SJCRH30 (cell line): ENCODE measurements at regions not wholly inside any gene's neighbourhood (a gene's known extent, or its start where the extent isn't known, plus 50 kb on each side); places are given as distances from the start of the nearest gene placed in this dataset.
A peak's percentile ranks its signal among the peaks of the same experiment; 100 is the strongest.

ENCODE experiments used
- DNase-seq, 2 experiments: peaks; one replicate each; pipeline ENCODE4 v3.0.0-alpha.2; 2015 to 2020
- H3K27ac ChIP-seq: fragments of 250-450 bp; sonication (Bioruptor Pico); 2 replicates; pipeline ENCODE4 v1.5.1; 2020; ENCODE audit warnings: mild to moderate bottlenecking, moderate library complexity
- H3K27me3 ChIP-seq: fragments of 250-450 bp; sonication (Bioruptor Pico); 2 replicates; pipeline ENCODE4 v1.5.1; 2020; ENCODE audit warnings: mild to moderate bottlenecking, moderate library complexity
- H3K36me3 ChIP-seq: fragments of 250-450 bp; sonication (Bioruptor Pico); 2 replicates; pipeline ENCODE4 v1.5.1; 2020; ENCODE audit warnings: mild to moderate bottlenecking, moderate library complexity
- H3K4me1 ChIP-seq: fragments of 250-450 bp; sonication (Bioruptor Pico); 2 replicates; pipeline ENCODE4 v1.5.1; 2020; ENCODE audit warnings: mild to moderate bottlenecking, moderate library complexity
- H3K4me3 ChIP-seq: fragments of 250-450 bp; sonication (Bioruptor Pico); 2 replicates; pipeline ENCODE4 v1.5.1; 2020; ENCODE audit warnings: mild to moderate bottlenecking, moderate library complexity
- H3K9me3 ChIP-seq: fragments of 250-450 bp; sonication (Bioruptor Pico); replicated peaks from 2 replicates; pipeline ENCODE4 v1.5.1; 2020; ENCODE audit warnings: mild to moderate bottlenecking, moderate library complexity

DNA sequence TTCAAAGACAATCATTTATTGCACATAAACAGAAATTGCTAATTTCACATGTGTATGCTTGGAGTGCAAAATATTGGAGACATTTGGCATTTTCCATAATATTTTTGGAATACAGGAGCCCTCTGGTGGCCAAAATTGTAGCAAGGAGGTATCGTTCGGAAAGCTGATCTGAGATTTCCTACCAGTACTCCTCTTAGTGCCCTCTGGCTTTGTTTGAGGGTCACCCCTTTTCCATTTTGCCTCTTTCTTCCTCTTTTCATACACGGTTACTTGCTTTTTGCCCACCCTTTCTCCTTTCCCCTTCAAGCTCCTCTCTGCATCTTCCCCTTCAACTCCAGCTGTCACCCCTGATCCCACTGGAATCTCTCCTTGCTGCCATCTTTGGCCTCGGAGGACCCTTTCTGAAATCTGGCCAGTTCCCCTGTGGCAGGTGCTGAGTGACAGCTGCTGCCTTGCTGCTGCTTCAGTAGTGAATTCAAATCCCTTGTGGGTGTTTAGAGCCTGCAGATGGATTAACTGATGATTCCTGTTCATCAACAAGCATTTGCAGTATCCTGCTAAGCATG lies 164.6 kb upstream of the PARP11 start:
- H3K27ac ChIP-seq: peak overlapping the region; percentile 58
- peaks cover 82% of the 10 kb centered on the region for H3K4me1 ChIP-seq
- no peak overlapping the region for H3K4me3 ChIP-seq
- H3K9me3 ChIP-seq: no peaks in the 10 kb centered on the region
- H3K36me3 ChIP-seq: no peaks in the 10 kb centered on the region
- DNase-seq: peak; percentile 92 to 95
- no peaks in the 10 kb centered on the region for H3K27me3 ChIP-seq

DNA sequence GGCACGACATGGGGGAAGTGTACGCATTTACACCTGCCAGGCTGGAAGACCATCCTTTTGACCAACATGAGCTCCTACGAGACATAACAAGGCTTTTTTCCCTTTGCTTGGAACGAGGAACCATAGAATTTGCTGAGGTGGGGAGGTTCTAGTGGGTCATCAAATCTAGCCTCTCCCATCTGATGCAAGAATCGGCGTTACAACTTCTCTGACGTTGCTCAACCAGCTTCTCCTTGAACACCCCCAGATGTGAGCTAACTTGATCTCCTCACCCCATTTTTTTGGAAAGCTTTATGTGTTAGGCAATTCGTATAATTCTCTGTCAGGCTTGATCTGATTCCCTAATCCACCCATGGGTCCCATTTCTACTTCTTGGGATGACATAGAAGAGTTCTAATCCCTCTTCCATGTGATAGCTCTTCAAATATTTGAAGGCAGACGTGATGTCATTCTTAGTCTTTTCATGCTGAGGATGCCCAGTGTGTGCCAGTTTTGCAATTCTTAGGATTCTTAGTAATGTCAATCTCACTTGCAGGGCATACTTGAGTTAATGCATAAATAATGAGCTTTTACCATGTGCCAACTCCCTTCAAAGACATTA lies 163.6 kb upstream of the PARP11 start:
- H3K27ac ChIP-seq: no peak overlapping the region
- H3K27me3 ChIP-seq: no peaks in the 10 kb centered on the region
- H3K4me1 ChIP-seq: peaks cover 84% of the 10 kb centered on the region
- no peak for DNase-seq
- no peaks in the 10 kb centered on the region for H3K36me3 ChIP-seq
- H3K9me3 ChIP-seq: no peaks in the 10 kb centered on the region
- H3K4me3 ChIP-seq: no peak overlapping the region

DNA sequence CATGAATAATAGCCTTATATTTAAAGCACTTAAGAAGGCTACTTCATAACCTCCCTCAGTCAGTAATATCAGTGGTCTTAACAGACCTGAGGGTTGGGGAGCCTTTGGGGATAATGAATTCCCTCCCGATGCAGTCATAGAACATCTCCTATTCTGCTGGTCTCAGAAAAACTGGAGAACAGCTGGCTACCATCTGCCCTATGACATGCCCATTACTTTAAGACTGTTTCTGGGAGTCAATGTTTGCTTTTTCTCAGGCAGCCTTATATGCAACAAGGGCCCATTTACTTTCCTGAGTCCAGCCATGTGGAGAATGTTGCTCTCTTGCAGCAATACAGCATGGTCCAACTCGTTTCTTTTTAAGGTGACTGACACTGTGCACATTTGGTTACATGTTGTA lies 161.7 kb upstream of the PARP11 start:
- peak; percentile 73 to 87 for DNase-seq
- peaks cover 79% of the 10 kb centered on the region for H3K4me1 ChIP-seq
- no peaks in the 10 kb centered on the region for H3K27me3 ChIP-seq
- H3K27ac ChIP-seq: peak overlapping the region; percentile 62
- no peaks in the 10 kb centered on the region for H3K9me3 ChIP-seq
- no peak overlapping the region for H3K4me3 ChIP-seq
- H3K36me3 ChIP-seq: no peaks in the 10 kb centered on the region

DNA sequence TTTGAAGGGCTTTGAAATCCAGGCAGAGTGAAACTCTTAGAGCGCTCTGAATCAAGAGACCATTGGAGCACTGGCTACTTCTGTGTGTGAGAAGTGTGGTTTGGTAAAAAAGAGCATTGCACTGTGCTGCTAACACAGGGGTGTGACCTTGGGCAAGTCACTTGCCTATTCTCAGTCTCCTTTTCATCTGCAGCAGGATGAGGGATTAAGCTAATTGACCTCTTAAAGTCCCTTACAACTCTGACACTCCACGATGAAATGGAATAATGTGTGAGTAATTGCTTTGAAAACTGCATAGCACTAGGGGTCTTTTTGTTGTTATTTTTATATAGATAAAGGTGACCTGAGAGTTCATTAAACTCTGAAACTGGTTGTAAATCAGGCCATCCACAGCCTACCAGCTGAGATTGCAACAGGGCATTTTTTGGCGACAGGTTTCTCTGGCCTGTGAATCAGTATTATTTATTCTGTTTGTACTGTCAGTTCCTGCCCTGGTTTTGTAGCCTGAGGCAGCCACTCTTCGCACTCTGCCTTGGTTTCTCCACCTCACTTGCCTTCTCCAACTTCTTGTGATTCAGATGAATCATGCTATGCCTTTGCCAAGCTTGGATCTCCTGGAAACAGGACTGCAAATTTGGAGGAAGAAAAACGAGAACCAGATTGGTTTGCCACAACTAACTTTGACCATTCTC lies 159.9 kb upstream of the PARP11 start:
- no peak overlapping the region for H3K4me3 ChIP-seq
- H3K27ac ChIP-seq: no peak overlapping the region
- peaks cover 67% of the 10 kb centered on the region for H3K4me1 ChIP-seq
- no peak for DNase-seq
- H3K27me3 ChIP-seq: no peaks in the 10 kb centered on the region
- no peaks in the 10 kb centered on the region for H3K9me3 ChIP-seq
- H3K36me3 ChIP-seq: no peaks in the 10 kb centered on the region

DNA sequence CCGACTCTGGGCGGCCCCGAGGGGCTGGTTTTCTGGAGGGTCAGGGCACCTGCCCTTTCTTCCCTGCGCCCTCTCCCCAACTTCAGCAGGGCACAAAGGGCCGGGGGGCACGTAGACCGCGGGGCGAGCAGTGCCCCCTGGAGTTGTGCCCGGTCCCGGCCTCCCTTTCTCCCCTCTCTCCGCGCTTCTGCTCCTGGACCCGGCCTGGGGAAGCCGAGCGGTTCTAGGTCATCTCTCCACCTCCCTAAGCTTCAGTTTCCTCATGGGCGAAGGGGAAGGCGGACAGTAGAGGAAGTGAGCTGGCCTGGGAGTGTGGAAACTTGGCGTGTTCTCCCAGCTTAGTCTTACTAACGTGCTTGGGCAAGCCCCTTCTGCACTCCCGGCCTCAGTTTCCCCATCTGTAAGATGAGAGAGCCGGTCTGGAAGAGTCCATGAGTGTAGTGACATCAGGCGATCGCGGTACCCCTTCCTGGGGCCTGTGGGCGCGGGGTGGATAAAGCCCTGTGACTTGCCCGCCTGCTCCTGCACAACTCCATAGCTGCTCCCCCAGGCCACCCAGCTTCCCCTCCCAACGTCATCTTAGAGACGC lies 158.6 kb upstream of the PARP11 start:
- Histone ChIP-seq H3K27ac (peak overlapping the region; percentile 95), H3K9me3 (no peaks in the 10 kb centered on the region), H3K4me3 (peak overlapping the region; percentile 43), H3K27me3 (no peaks in the 10 kb centered on the region), H3K4me1 (peaks cover 57% of the 10 kb centered on the region), H3K36me3 (no peaks in the 10 kb centered on the region)
- DNase-seq: no peak

DNA sequence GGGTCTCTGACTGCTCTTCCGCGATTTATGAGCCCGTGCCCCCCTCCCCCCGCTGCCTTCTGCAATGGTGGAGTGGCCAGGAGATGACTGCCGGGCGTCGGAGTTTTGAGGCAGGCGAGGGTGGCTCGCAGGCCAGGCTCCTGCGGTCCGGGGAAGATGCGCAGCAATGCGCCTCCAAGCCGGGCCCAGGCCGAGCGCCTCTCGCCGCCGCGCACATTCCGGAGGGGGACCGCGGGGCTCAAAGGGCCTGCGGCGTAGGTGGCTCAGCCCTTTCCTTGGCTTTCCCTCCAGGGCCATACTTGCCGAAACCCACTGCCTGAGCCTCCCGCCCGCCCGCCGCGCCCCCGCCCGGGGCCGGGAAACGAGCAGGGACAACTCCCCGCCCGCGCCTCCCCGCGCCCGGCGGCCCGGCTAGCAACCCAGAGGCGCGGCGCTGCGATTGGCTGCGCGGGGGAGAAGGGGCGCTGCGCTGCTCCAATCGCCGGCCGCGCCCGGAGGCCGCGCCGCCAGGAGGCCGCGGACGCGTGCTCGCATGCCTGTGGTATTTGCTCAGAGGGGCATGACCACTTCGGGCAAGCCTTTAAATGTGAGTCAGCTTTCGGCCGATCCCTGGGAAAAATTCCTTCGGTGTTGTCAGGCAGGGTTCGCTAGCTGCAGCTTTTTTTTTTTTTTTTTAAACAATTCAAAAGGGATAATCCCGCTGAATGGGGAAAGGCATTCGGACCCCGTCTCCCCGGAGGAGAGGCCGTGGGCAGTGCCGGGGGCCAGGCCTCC lies 157.9 kb upstream of the PARP11 start:
- H3K9me3 ChIP-seq: no peaks in the 10 kb centered on the region
- DNase-seq: peak; percentile 97 to 98
- no peaks in the 10 kb centered on the region for H3K27me3 ChIP-seq
- H3K4me1 ChIP-seq: peaks cover 53% of the 10 kb centered on the region
- H3K27ac ChIP-seq: peak overlapping the region; percentile 97
- no peaks in the 10 kb centered on the region for H3K36me3 ChIP-seq
- H3K4me3 ChIP-seq: peak overlapping the region; percentile 55

DNA sequence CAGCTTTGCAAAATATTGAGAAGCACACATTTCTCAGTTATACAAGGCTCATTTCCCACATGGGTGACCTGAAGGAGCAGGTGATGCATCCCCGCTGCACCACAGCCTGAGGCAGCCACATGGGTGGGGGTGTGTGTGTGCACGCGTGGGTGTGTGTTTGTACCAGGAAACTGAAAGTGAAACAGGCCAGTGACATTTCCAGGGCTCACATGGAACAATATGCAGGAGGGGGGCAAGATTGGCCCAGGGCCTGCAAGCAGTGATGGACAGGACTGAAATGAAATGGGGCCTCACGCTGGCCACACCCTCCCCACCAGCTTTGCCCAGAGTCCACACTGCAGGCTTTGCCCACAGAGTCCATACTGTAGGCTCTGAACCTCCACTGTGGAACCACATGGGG lies 154.2 kb upstream of the PARP11 start:
- no peak overlapping the region for H3K27ac ChIP-seq
- H3K4me3 ChIP-seq: no peak overlapping the region
- peaks cover 35% of the 10 kb centered on the region for H3K4me1 ChIP-seq
- no peaks in the 10 kb centered on the region for H3K27me3 ChIP-seq
- no peaks in the 10 kb centered on the region for H3K36me3 ChIP-seq
- no peak for DNase-seq
- no peaks in the 10 kb centered on the region for H3K9me3 ChIP-seq

DNA sequence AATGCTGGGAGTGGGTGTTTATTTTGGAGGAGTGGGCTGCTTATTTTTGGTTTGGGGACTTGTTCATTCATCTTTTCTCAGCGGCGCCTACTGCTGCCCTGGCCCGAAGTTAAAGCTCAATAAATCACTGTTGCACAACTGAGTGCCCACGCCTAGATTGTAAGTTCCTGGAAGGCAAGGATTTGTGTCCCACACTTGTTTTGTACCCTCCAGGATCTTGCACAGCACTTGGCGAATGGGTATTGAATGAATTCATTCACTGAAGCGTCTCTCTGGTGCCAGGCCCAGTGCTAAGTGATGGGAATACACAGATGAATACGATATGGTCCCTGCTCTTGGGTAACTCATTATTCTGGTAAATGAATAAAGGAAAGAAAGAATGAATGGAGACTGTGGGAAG lies 153.3 kb upstream of the PARP11 start:
- no peak overlapping the region for H3K4me3 ChIP-seq
- no peak overlapping the region for H3K27ac ChIP-seq
- no peaks in the 10 kb centered on the region for H3K36me3 ChIP-seq
- no peaks in the 10 kb centered on the region for H3K9me3 ChIP-seq
- H3K27me3 ChIP-seq: no peaks in the 10 kb centered on the region
- peaks cover 27% of the 10 kb centered on the region for H3K4me1 ChIP-seq
- no peak for DNase-seq

DNA sequence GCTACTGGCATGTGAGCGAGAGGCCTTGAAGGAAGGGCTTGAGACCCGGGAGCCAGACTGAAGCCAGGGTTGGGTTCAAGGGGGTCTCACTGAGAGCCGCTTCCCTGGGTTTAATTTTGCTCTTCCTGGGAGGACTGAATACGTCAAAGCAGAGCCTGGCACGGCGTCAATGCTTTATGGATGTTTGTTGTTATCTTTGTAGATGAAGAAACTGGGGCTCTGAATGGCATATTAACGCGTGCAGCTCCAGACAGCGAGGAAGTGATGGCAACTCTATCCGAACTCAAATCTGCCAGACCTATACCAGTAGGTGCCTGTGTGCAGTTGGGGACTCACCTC lies 152.8 kb upstream of the PARP11 start:
- Histone ChIP-seq H3K9me3 (no peaks in the 10 kb centered on the region), H3K27ac (peak overlapping the region; percentile 34), H3K4me3 (no peak overlapping the region), H3K36me3 (no peaks in the 10 kb centered on the region), H3K4me1 (peaks cover 27% of the 10 kb centered on the region), H3K27me3 (no peaks in the 10 kb centered on the region)
- DNase-seq: no peak

DNA sequence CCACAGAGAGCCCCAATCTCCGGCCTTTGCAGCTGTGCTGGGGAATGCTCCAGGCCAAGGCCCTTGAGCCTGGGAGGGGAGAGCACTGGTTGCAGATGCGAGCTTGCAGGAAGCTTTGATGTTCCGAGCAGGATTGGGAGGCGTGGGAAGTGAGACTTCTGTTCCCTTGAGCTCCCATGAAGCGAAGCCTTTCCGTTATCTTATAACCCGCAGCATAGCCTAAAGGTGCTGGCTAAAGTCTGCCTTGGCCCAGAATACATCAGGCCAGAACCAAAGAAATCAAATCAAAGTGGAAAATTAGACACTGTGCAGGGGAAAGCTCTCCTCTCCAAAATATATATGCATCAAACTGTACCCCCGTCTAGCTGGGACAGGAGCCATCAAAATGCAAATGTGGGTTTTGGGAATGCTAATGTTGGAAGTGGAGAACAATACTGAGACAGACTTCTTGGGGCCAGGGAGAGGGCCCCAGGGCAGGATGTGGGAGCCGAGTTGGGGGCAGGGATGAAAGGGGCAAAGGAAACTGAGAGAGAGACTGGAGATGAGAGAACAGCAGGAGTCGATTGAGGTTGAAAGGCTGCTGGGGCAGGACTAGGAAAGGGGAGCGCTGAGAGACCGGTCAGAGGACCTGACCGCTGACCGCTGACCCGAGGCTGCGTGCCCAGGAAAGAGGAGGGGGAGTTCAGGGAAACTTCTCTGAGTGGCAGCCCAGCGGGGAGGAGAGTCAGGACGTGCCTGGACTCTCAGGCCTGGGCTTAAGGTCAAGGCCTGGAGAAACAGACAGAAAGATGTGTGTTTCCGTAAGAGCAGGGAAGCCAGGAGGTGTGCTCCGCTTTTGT lies 152.2 kb upstream of the PARP11 start:
- Histone ChIP-seq H3K36me3 (no peaks in the 10 kb centered on the region), H3K4me3 (no peak overlapping the region), H3K27me3 (no peaks in the 10 kb centered on the region), H3K4me1 (peaks cover 22% of the 10 kb centered on the region), H3K27ac (peak overlapping the region; percentile 34), H3K9me3 (no peaks in the 10 kb centered on the region)
- peak in 1 of 2 experiments; percentile 59 for DNase-seq

DNA sequence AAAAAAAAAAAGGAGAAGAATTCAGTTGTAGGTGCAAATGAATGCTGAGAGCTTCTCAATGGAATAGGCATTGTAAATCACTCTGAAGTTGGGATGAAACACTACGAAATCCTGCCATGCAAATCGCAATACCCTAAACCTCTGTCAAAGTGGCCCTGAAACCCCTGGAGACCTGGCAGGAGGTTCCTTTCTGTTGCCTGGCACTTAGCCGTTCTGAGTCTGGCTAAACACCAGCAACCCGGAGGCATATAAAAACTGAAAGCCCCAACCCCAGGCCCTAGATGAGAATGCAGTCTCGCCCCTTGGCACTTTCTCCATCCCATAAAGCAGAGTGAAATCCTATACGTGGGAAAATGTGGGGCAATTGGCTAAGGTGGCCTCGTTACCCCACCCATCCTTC lies 151.5 kb upstream of the PARP11 start:
- H3K9me3 ChIP-seq: no peaks in the 10 kb centered on the region
- DNase-seq: no peak
- no peaks in the 10 kb centered on the region for H3K27me3 ChIP-seq
- H3K36me3 ChIP-seq: no peaks in the 10 kb centered on the region
- H3K4me1 ChIP-seq: peaks cover 15% of the 10 kb centered on the region
- no peak overlapping the region for H3K4me3 ChIP-seq
- peak overlapping the region; percentile 34 for H3K27ac ChIP-seq

DNA sequence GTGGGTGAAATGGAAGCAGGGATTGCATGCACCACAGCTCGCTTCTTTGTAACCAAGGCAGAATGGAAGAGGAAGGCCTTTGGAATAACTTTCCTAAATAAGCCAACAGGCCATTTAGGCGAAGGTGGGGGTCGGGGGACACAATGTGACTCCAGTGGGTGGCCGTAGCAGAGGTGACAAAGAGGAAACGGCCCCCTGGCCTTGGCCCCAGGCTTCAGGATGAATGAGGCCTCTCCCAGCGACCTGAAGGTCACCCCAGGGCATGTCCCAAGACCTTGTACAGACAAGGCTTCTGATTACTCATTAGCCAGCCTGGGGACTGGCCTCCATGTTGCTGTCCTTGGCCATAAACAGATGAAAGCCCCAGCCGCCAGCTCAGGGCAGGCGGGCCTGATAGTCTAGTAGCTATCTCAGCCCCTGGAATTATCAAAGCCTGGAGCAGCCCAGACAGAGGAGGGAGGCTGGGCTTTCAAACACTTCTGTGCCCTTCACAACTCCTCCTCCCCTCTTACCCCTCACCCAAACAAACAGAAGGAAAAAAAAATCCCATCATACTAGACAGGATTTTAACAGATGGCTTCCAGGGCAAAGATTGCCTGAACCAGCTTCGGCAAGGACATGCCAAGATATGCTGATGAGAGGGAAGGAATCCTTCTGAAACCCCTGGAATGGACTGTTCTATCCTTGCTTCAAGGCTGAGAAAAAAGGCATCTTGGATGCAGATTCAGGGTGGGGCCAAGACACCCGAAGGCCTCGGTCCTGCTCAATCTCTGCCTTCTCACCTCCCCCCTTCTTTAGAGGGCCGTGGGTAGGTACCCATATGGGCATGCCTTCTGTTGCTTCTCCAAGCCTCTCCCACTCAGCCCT lies 142.3 kb upstream of the PARP11 start:
- no peak for DNase-seq
- H3K4me3 ChIP-seq: no peak overlapping the region
- no peaks in the 10 kb centered on the region for H3K27me3 ChIP-seq
- H3K27ac ChIP-seq: no peak overlapping the region
- peaks cover 22% of the 10 kb centered on the region for H3K4me1 ChIP-seq
- no peaks in the 10 kb centered on the region for H3K9me3 ChIP-seq
- no peaks in the 10 kb centered on the region for H3K36me3 ChIP-seq

DNA sequence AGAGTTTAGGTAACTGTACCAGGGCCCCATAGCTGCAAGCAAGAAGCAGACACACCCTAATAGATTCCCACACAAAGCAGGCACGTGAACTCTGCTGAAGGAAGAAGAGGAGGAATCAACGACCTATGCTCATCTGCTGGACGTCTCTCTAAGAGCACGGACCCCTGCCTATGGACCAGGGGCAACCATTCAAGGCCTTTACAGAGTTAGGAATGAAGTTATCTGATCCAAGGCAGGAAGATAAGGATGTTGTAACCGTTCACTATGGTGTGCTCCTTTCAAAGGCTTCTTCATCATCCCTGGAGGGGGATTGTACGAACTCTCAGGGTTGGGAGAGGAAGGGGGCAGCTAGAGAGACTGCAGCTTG lies 141.6 kb upstream of the PARP11 start:
- H3K27me3 ChIP-seq: no peaks in the 10 kb centered on the region
- DNase-seq: no peak
- H3K36me3 ChIP-seq: no peaks in the 10 kb centered on the region
- H3K9me3 ChIP-seq: no peaks in the 10 kb centered on the region
- peaks cover 22% of the 10 kb centered on the region for H3K4me1 ChIP-seq
- no peak overlapping the region for H3K27ac ChIP-seq
- H3K4me3 ChIP-seq: no peak overlapping the region

DNA sequence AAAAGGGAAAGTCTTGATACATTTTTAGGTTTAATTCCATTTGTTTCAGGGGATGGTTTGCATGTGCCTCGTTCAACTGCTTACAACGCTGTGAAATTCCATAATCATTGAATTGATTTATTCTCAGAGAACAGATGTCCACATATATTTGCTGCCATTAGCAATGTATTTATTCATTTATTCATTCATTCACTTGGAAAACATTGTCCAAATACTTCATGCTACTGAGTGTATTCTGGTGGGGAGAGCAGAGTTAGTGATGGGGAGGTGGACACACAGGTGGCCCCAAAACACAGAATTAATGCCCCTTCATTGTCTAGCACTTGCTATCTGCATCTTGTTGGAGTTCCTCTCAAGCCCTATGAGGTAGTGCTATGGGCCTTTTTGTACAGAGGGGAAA lies 141.2 kb upstream of the PARP11 start:
- no peaks in the 10 kb centered on the region for H3K36me3 ChIP-seq
- H3K9me3 ChIP-seq: no peaks in the 10 kb centered on the region
- no peak overlapping the region for H3K27ac ChIP-seq
- H3K4me1 ChIP-seq: peaks cover 22% of the 10 kb centered on the region
- no peak overlapping the region for H3K4me3 ChIP-seq
- H3K27me3 ChIP-seq: no peaks in the 10 kb centered on the region
- DNase-seq: no peak
